Mesendoderm (in vitro differentiated cells): ENCODE measurements at regions not wholly inside any gene's neighbourhood (a gene's known extent, or its start where the extent isn't known, plus 50 kb on each side); places are given as distances from the start of the nearest gene placed in this dataset.

Source experiments
- DNase-seq: peaks from one replicate; pipeline ENCODE4 v3.0.0; 2013
- H2AK5ac ChIP-seq: 2 replicates; pipeline ENCODE4 v1.6.1; 2013; ENCODE audit warnings: low read length, inconsistent platforms
- H2BK120ac ChIP-seq: 2 replicates; pipeline ENCODE4 v1.6.1; 2013; ENCODE audit warnings: low read depth, mild to moderate bottlenecking, low read length, moderate library complexity, mixed read lengths
- H2BK15ac ChIP-seq: replicated peaks from 2 replicates; pipeline ENCODE4 v1.6.1; 2013; ENCODE audit warnings: low read depth, mild to moderate bottlenecking, moderate library complexity
- H2BK5ac ChIP-seq: 2 replicates; pipeline ENCODE4 v1.6.1; 2013; ENCODE audit warnings: low read length, inconsistent platforms
- H3K18ac ChIP-seq: 2 replicates; pipeline ENCODE4 v1.6.1; 2013; ENCODE audit warnings: mild to moderate bottlenecking, low read length, mixed read lengths
- H3K23ac ChIP-seq: one replicate; pipeline ENCODE4 v1.6.1; 2013; ENCODE audit warnings: low read length
- H3K27ac ChIP-seq: 2 replicates; pipeline ENCODE4 v1.5.1; 2013; ENCODE audit warnings: low read depth, mild to moderate bottlenecking, inconsistent platforms, low read length, moderate library complexity
- H3K27me3 ChIP-seq: 2 replicates; pipeline ENCODE4 v1.6.1; 2013; ENCODE audit warnings: low read length, control low read depth, mild to moderate bottlenecking, inconsistent platforms; ENCODE audit not compliant: insufficient read depth, poor library complexity
- H3K36me3 ChIP-seq: 2 replicates; pipeline ENCODE4 v1.6.1; 2013; ENCODE audit warnings: low read length, inconsistent platforms; ENCODE audit not compliant: control insufficient read depth, insufficient read depth
- H3K4ac ChIP-seq: one replicate; pipeline ENCODE4 v1.6.1; 2013; ENCODE audit warnings: low read depth, mild to moderate bottlenecking, low read length, moderate library complexity
- H3K4me1 ChIP-seq: 2 replicates; pipeline ENCODE4 v1.6.1; 2013; ENCODE audit warnings: low read depth, low read length, inconsistent platforms; ENCODE audit not compliant: control insufficient read depth
- H3K4me2 ChIP-seq: 2 replicates; pipeline ENCODE4 v1.6.1; 2013; ENCODE audit warnings: low read length
- H3K4me3 ChIP-seq: 2 replicates; pipeline ENCODE4 v1.5.1; 2013; ENCODE audit warnings: mild to moderate bottlenecking, low read length
- H3K56ac ChIP-seq: one replicate; pipeline ENCODE4 v1.6.1; 2013; ENCODE audit warnings: low read length
- H3K79me1 ChIP-seq: 2 replicates; pipeline ENCODE4 v1.6.1; 2013; ENCODE audit warnings: low read length, inconsistent platforms
- H3K79me2 ChIP-seq: 2 replicates; pipeline ENCODE4 v1.6.1; 2013; ENCODE audit warnings: mild to moderate bottlenecking, low read length; ENCODE audit not compliant: control insufficient read depth, insufficient read depth
- H3K9ac ChIP-seq: 2 replicates; pipeline ENCODE4 v1.6.1; 2013; ENCODE audit warnings: low read length, inconsistent platforms
- H4K5ac ChIP-seq: one replicate; pipeline ENCODE4 v1.6.1; 2013; ENCODE audit warnings: low read length
- H4K8ac ChIP-seq: one replicate; pipeline ENCODE4 v1.6.1; 2013; ENCODE audit warnings: low read depth, mild to moderate bottlenecking, control low read depth, low read length, moderate library complexity
- WGBS: extraction: QIAGEN DNeasy Blood & Tissue Kit; methylation state at CpG from one replicate; pipeline ENCODE4 v1.1.7; 2013; ENCODE audit warnings: low lambda C conversion rate, missing lambda C conversion rate; ENCODE audit not compliant: insufficient coverage; ENCODE audit errors: extremely low coverage; 5-methylcytosine and 5-hydroxymethylcytosine counted together

DNA sequence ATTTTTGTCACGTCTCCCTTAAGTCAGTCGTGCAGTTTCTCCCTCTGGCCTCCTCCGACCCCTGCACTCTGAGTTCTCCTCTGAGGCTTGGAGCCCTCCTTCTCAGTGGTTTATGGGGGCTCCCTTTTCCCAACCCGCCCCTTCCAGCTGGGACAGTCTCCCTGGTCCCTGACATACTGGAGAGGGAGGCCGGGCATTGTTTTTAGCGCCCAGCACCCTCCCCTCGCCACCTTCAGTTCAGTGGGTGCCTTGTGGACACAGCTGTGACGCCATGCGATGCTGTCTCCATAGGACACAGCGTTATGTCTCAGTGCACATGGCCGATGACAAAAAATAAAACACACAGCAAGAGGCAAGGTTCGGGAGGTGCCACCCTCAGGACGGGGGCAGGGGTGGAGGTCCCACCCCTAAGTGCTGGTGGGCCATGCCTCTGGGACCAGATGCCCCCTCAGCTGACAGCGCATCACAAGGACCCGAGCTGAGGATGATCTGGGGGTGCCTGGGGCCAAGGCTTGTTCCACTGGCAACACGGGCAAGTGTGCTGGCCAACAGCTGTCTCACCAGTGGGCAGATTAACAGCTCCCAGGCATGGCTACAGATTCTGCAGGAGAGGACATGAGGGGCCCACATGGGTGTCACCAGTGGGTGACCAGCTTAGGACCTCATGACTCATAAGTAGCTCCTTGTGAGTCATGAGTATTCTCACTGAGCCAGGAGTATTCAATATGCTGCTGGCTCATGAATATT lies 81.6 kb downstream of the PLXNA1 start:
- no CpG with 5 or more reads among the region's 16 CpGs for WGBS
- Histone ChIP-seq H3K36me3 (no peaks in the 10 kb centered on the region), H3K9ac (no peak overlapping the region), H2AK5ac (no peak overlapping the region), H3K27me3 (no peaks in the 10 kb centered on the region), H3K79me2 (no peaks in the 10 kb centered on the region), H2BK15ac (no peak overlapping the region), H3K56ac (no peak overlapping the region), H4K8ac (no peak overlapping the region), H3K27ac (no peak overlapping the region), H3K79me1 (no peaks in the 10 kb centered on the region), H3K23ac (no peak overlapping the region), H3K18ac (no peak overlapping the region), H3K4me1 (no peaks in the 10 kb centered on the region), H2BK5ac (no peak overlapping the region), H2BK120ac (no peak overlapping the region), H3K4me3 (no peak overlapping the region), H3K4ac (no peak overlapping the region), H3K4me2 (no peak overlapping the region), H4K5ac (no peak overlapping the region)
- DNase-seq: no peak

DNA sequence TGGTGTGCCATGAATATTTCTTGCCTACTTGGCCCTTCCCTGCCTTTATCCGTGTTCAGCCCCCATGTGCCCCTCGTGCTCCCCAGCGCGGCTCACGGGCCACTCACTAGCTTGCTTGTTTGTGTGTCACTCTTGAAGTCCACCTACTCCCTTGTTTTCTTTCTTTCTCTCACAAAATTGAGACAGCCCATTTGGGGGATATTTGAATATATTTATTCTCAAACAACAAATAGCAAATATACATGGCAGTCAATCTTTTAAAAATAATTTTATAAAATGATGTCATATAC lies 82.2 kb downstream of the PLXNA1 start:
- no peaks in the 10 kb centered on the region for H3K79me1 ChIP-seq
- H3K9ac ChIP-seq: no peak overlapping the region
- H3K4me2 ChIP-seq: no peak overlapping the region
- no peaks in the 10 kb centered on the region for H3K4me1 ChIP-seq
- H2BK120ac ChIP-seq: no peak overlapping the region
- H3K4me3 ChIP-seq: no peak overlapping the region
- DNase-seq: no peak
- no peak overlapping the region for H4K8ac ChIP-seq
- no peak overlapping the region for H3K18ac ChIP-seq
- H3K56ac ChIP-seq: no peak overlapping the region
- H2BK5ac ChIP-seq: no peak overlapping the region
- no peak overlapping the region for H2BK15ac ChIP-seq
- no peak overlapping the region for H2AK5ac ChIP-seq
- H3K79me2 ChIP-seq: no peaks in the 10 kb centered on the region
- no peak overlapping the region for H3K4ac ChIP-seq
- no peak overlapping the region for H3K23ac ChIP-seq
- H4K5ac ChIP-seq: no peak overlapping the region
- no peaks in the 10 kb centered on the region for H3K27me3 ChIP-seq
- no peak overlapping the region for H3K27ac ChIP-seq
- H3K36me3 ChIP-seq: no peaks in the 10 kb centered on the region
- no CpG with 5 or more reads among the region's 5 CpGs for WGBS

DNA sequence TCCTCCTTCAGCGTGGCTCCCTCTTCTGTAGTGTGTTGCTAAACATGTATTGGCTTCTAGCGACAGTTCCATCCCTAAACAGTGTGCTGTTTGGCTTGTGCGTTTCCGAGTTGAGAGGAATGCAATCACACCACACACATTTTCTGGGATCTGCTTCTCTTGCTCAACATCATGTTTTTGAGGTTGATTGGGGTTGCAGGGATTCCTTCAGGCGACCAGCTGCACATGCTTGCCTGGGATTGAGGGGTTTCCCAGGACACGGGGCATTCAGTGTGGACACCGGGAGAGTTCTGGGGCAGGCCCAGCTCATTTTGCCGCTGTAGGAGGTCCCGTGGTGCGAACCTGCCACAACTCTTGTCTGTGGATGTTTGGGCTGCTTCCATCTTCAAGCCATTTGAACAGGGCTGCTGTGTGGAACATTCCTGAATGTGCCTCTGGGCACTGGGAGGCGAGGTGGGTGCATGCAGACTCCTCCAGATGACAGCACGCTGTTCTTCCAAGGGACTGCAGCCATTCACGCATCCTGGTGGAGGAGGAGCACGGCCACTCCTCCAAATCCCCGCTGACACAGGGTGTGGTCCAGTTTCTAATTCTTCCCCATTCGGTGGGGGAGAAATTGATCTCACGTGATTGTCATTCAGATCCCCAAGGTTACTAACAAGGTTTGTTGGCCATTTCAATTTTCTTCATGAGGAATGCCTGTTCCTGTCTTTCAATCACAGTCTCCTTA lies 82.8 kb downstream of the PLXNA1 start:
- H3K4me2 ChIP-seq: no peak overlapping the region
- DNase-seq: no peak
- no peaks in the 10 kb centered on the region for H3K36me3 ChIP-seq
- no peak overlapping the region for H3K4ac ChIP-seq
- H3K4me1 ChIP-seq: no peaks in the 10 kb centered on the region
- no peak overlapping the region for H3K23ac ChIP-seq
- no peak overlapping the region for H2AK5ac ChIP-seq
- H3K18ac ChIP-seq: no peak overlapping the region
- WGBS: no CpG with 5 or more reads among the region's 17 CpGs
- H3K27me3 ChIP-seq: no peaks in the 10 kb centered on the region
- H2BK5ac ChIP-seq: no peak overlapping the region
- no peak overlapping the region for H3K27ac ChIP-seq
- no peak overlapping the region for H4K8ac ChIP-seq
- no peaks in the 10 kb centered on the region for H3K79me1 ChIP-seq
- H3K4me3 ChIP-seq: no peak overlapping the region
- no peak overlapping the region for H2BK120ac ChIP-seq
- no peak overlapping the region for H2BK15ac ChIP-seq
- H3K56ac ChIP-seq: no peak overlapping the region
- no peaks in the 10 kb centered on the region for H3K79me2 ChIP-seq
- H3K9ac ChIP-seq: no peak overlapping the region
- H4K5ac ChIP-seq: no peak overlapping the region

GRCh38 chr3:127066635-127067034 lies 83.7 kb downstream of the PLXNA1 start:
- H3K36me3 ChIP-seq: no peaks in the 10 kb centered on the region
- H3K79me1 ChIP-seq: no peaks in the 10 kb centered on the region
- H2BK15ac ChIP-seq: no peak overlapping the region
- H3K27me3 ChIP-seq: no peaks in the 10 kb centered on the region
- no peak overlapping the region for H3K23ac ChIP-seq
- no peak overlapping the region for H3K9ac ChIP-seq
- no peak overlapping the region for H3K4me2 ChIP-seq
- no peak overlapping the region for H3K18ac ChIP-seq
- no peak overlapping the region for H2BK120ac ChIP-seq
- no peak overlapping the region for H3K27ac ChIP-seq
- H3K79me2 ChIP-seq: no peaks in the 10 kb centered on the region
- H2BK5ac ChIP-seq: no peak overlapping the region
- no peak overlapping the region for H2AK5ac ChIP-seq
- H3K4ac ChIP-seq: no peak overlapping the region
- no peak for DNase-seq
- H4K8ac ChIP-seq: no peak overlapping the region
- H3K56ac ChIP-seq: no peak overlapping the region
- no peaks in the 10 kb centered on the region for H3K4me1 ChIP-seq
- no peak overlapping the region for H3K4me3 ChIP-seq
- H4K5ac ChIP-seq: no peak overlapping the region

DNA sequence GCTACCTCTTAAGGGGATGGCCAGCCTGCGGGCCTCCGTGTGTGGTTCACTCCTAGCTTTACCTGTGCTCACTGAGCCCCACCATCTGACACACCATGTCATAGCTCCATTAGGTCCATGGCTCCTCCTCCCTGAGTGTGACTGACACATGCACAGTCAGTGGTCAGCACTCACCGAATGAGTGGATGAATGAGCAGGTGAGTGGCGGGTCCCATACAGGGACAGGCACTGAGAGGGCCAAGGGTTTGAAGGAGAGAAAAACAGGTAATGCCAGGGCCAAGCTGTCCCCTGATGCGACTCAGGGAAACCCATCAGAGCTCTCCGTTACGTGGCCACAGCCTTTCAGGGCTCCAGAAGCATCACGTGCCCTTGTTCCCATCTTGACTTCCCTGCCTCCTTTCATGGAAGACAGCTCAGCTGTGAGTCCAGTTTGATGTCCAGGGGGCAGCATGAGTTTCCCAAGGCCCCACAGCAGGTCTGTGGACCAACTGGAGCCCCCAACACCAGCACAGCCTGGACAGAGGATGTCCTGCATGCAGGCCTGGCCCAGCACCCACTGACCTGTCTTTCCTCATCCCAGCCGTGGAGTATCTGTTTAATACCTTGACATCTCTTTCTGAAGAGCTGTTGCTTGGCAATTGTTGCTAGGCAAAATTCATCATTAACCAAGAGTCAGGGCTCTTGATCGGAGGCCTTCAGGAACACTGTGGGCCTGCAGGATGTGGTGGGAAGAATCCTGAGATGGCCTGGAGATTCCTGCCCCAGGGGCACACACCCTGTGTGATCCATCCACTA lies 84.4 kb downstream of the PLXNA1 start:
- WGBS: no CpG with 5 or more reads among the region's 10 CpGs
- Histone ChIP-seq H3K36me3 (no peaks in the 10 kb centered on the region), H3K9ac (no peak overlapping the region), H3K56ac (no peak overlapping the region), H3K4ac (no peak overlapping the region), H2BK120ac (no peak overlapping the region), H3K27ac (no peak overlapping the region), H4K5ac (no peak overlapping the region), H2BK15ac (no peak overlapping the region), H2BK5ac (no peak overlapping the region), H3K4me3 (no peak overlapping the region), H3K18ac (no peak overlapping the region), H3K79me1 (no peaks in the 10 kb centered on the region), H4K8ac (no peak overlapping the region), H3K27me3 (no peaks in the 10 kb centered on the region), H3K4me2 (no peak overlapping the region), H2AK5ac (no peak overlapping the region), H3K79me2 (no peaks in the 10 kb centered on the region), H3K4me1 (no peaks in the 10 kb centered on the region), H3K23ac (no peak overlapping the region)
- no peak for DNase-seq
